ENCODE measurements at regions not wholly inside any gene's neighbourhood (a gene's known extent, or its start where the extent isn't known, plus 50 kb on each side); places are given as distances from the start of the nearest gene placed in this dataset.

- 70% methylated on average over 4 of the region's 4 CpGs; no CpG with 5 or more reads in 1 of the 2 experiments for WGBS, 2 experiments (ENCODE audit: extremely low coverage in 1 of 2, insufficient coverage in 1 of 2, insufficient read length in 1 of 2, insufficient replicate concordance in 2 of 2, low coverage in 1 of 2, low lambda C conversion rate in 2 of 2, missing lambda C conversion rate in 1 of 2)
- H3K79me1 ChIP-seq (ENCODE audit: low read depth, low read length) = no peaks in the 10 kb centered on the region
- H2BK15ac ChIP-seq (ENCODE audit: low read length) = no peak overlapping the region
- peak overlapping the region; percentile 70 to 86; a peak in 3 of 4 replicates for H3K4me2 ChIP-seq (ENCODE audit: insufficient read depth in 1 of 2, low read depth in 2 of 2, low read length in 2 of 2)
- no peak overlapping the region for H3K23ac ChIP-seq (ENCODE audit: insufficient read length)
- H3K4me1 ChIP-seq (replicated peaks in 1 of 4; ENCODE audit: control insufficient read depth in 3 of 4, insufficient read depth in 4 of 4, low read length in 3 of 4) = peaks cover 7 to 18% (median 9%) of the 10 kb centered on the region in 4 experiments; a peak in 6 of 7 replicates
- peak overlapping the region in 1 of 4 experiments; percentile 60; a peak in 2 of 8 replicates for H3K4me3 ChIP-seq (ENCODE audit: extremely low read depth in 1 of 4, insufficient read depth in 2 of 4, low read depth in 3 of 4, low read length in 4 of 4)
- H4K20me1 ChIP-seq (replicated peaks in 1 of 2; ENCODE audit: control insufficient read depth in 1 of 2, insufficient read depth in 2 of 2, low read length in 2 of 2) = peaks cover 0 to 3% of the 10 kb centered on the region in 2 experiments
- no peak overlapping the region for H3K9ac ChIP-seq (replicated peaks in 1 of 4; ENCODE audit: extremely low read depth in 1 of 4, low read depth in 3 of 4, low read length in 3 of 4)
- no peak overlapping the region for H3K27ac ChIP-seq (ENCODE audit: low read depth, low read length)
- H2BK5ac ChIP-seq (ENCODE audit: low read depth, low read length) = no peak overlapping the region
- H2AFZ ChIP-seq (ENCODE audit: low read length) = no peak overlapping the region
- no peak overlapping the region for H3K56ac ChIP-seq (replicated peaks; ENCODE audit: insufficient read length, low read depth, low read length)
- no peak overlapping the region for H3K14ac ChIP-seq (ENCODE audit: insufficient read length)
- no peak overlapping the region for H2BK20ac ChIP-seq (ENCODE audit: low read length)
- peaks cover 13 to 59% (median 31%) of the 10 kb centered on the region in 4 experiments for H3K27me3 ChIP-seq (replicated peaks in 1 of 4; ENCODE audit: control insufficient read depth in 3 of 4, extremely low read depth in 1 of 4, insufficient read depth in 3 of 4, low read length in 3 of 4)
- no peaks in the 10 kb centered on the region for H3K9me3 ChIP-seq (ENCODE audit: insufficient read depth in 2 of 2, low read depth in 1 of 2, low read length in 1 of 2)
- no peak overlapping the region for H2BK120ac ChIP-seq (replicated peaks; ENCODE audit: low read depth, low read length)
- H4K5ac ChIP-seq (ENCODE audit: insufficient read length, low read depth, low read length) = no peak overlapping the region
- FAIRE-seq = no peak
- H4K8ac ChIP-seq (ENCODE audit: extremely low read depth, insufficient read depth, low read length) = no peak overlapping the region
- no peak overlapping the region for H2BK12ac ChIP-seq (ENCODE audit: low read depth, low read length)
- ChIA-PET POLR2A (ENCODE audit: partially characterized antibody) (interaction anchor here (2.2 kb wide), 1 partner anchor 16 kb away, joined by 8 read pairs; no protein-coding TSS in a partner anchor), CTCF (ENCODE audit: partially characterized antibody) (interaction anchor here (0.7 to 2.7 kb wide), 8 partner anchors 11 to 877 kb away, joined by 3 to 22 read pairs (median 4); no protein-coding TSS in a partner anchor)
- H3K79me2 ChIP-seq (ENCODE audit: control insufficient read depth in 1 of 2, insufficient read depth in 2 of 2, low read length in 2 of 2) = no peaks in the 10 kb centered on the region
- H3K23me2 ChIP-seq (ENCODE audit: low read depth, low read length) = peaks cover 6% of the 10 kb centered on the region
- H3K4ac ChIP-seq (replicated peaks; ENCODE audit: insufficient read length, low read depth, low read length) = no peak overlapping the region
- no peak overlapping the region for H4K91ac ChIP-seq (replicated peaks; ENCODE audit: insufficient read length, low read length)
- no peak overlapping the region for H2AK5ac ChIP-seq (ENCODE audit: low read depth, low read length)
- no peaks in the 10 kb centered on the region for H3K36me3 ChIP-seq (ENCODE audit: control insufficient read depth in 2 of 4, insufficient read depth in 4 of 4, low read length in 3 of 4)
- no peak for DNase-seq (ENCODE audit: low read depth in 1 of 2, low spot score in 2 of 2)
- no peak overlapping the region for H3K18ac ChIP-seq (ENCODE audit: extremely low read depth, low read length)
- TF ChIP-seq KDM5A (IDR thresholded peaks at IDR 0.05; ENCODE audit: low read length) = no peak
- TF ChIP-seq RBBP5 (IDR thresholded peaks at IDR 0.05; ENCODE audit: borderline replicate concordance, low read depth, low read length) = no peak
Measured at GRCh38 chr5:88658886-88659285, 224.1 kb downstream of the MEF2C start.
